T47D (cell line): ENCODE measurements at regions not wholly inside any gene's neighbourhood (a gene's known extent, or its start where the extent isn't known, plus 50 kb on each side); places are given as distances from the start of the nearest gene placed in this dataset.
A peak's percentile ranks its signal among the peaks of the same experiment; 100 is the strongest.
"Not testable (repeated sequence)": the region's sequence is repeated elsewhere in the genome, so short reads cannot be mapped to it uniquely, and the experiment has no call there.

Experiments used
- DNase-seq, 2 experiments: peaks; one replicate each; pipeline versions ENCODE4 v3.0.0 to v3.0.0-alpha.2; 2011 to 2012; ENCODE audit warnings: low read depth in 1 of 2, low spot score in 1 of 2
- JUND ChIP-seq: IDR thresholded peaks from 2 replicates; pipeline ENCODE4 v1.6.1; 2012; ENCODE audit warnings: low read depth
- in situ Hi-C: cut with HindIII; loops from 2 replicates; pipeline ENCODE4 v1.10.0; 2016; ENCODE audit warnings: low sequenced_read_pairs, low pct_unique_long_range_greater_than_20kb

GRCh38 chr6:4660377-4661321 lies 115.6 kb upstream of the CDYL start:
- no peak for DNase-seq
- in situ Hi-C loops: no loop called here
- no peak for TF ChIP-seq JUND

GRCh38 chr6:4659719-4660118 lies 116.5 kb upstream of the CDYL start:
- in situ Hi-C loops, DNase-seq: not testable (repeated sequence)

- in situ Hi-C loops: no loop called here
- no peak for TF ChIP-seq JUND
- no peak for DNase-seq
These were observed 117.7 kb upstream of the CDYL start for GRCh38 chr6:4658486-4658885.

GRCh38 chr6:4656106-4656505 lies 120.1 kb upstream of the CDYL start:
- TF ChIP-seq JUND: no peak
- DNase-seq: no peak
- in situ Hi-C loops: no loop called here

GRCh38 chr6:4655196-4656025 lies 120.8 kb upstream of the CDYL start:
- DNase-seq: no peak
- in situ Hi-C loops: no loop called here
- TF ChIP-seq JUND: no peak

GRCh38 chr6:4653141-4653540 lies 123.1 kb upstream of the CDYL start:
- no peak for TF ChIP-seq JUND
- in situ Hi-C loops: no loop called here
- DNase-seq: no peak

GRCh38 chr6:4651831-4652467 lies 124.3 kb upstream of the CDYL start:
- no peak for DNase-seq
- in situ Hi-C loops: no loop called here
- no peak for TF ChIP-seq JUND

- DNase-seq: no peak
- in situ Hi-C loops: no loop called here
- TF ChIP-seq JUND: no peak
These were observed 126.5 kb upstream of the CDYL start for GRCh38 chr6:4649728-4650127.

- no peak for TF ChIP-seq JUND
- in situ Hi-C loops: no loop called here
- peak; percentile 35 to 86 for DNase-seq
These were observed 128.5 kb upstream of the CDYL start for GRCh38 chr6:4647414-4648365.

- DNase-seq: no peak
- TF ChIP-seq JUND: no peak
These were observed 130.4 kb upstream of the CDYL start for GRCh38 chr6:4645713-4646360.

GRCh38 chr6:4644996-4645395 lies 131.2 kb upstream of the CDYL start:
- in situ Hi-C loops: no loop called here

More at GRCh38 chr6:4645713-4646360, 130.4 kb upstream of the CDYL start:
- in situ Hi-C loops: no loop called here

More at GRCh38 chr6:4644996-4645395, 131.2 kb upstream of the CDYL start:
- peak; percentile 16 to 66 for DNase-seq
- no peak for TF ChIP-seq JUND
